A673 (cell line): ENCODE measurements at regions not wholly inside any gene's neighbourhood (a gene's known extent, or its start where the extent isn't known, plus 50 kb on each side); places are given as distances from the start of the nearest gene placed in this dataset.

Source experiments
- EZH2 ChIP-seq: fragments of 200-600 bp; sonication (generic); IDR thresholded peaks from 2 replicates; pipeline ENCODE4 v1.6.1; 2017; ENCODE audit warnings: borderline replicate concordance, low read depth, mild to moderate bottlenecking, mixed read lengths, antibody characterized with exemption, low read length; ENCODE audit not compliant: poor library complexity, severe bottlenecking
- TF ChIP-seq, protein P1 (sequence below): fragments of 300-800, 200-600 bp; sonication (generic); conservative IDR thresholded peaks from 2 replicates; pipeline ENCODE4 v1.5.1; 2017; ENCODE audit warnings: low read depth, mild to moderate bottlenecking, antibody characterized with exemption, low read length, moderate library complexity, mixed read lengths

- TF ChIP-seq, protein P1, sequence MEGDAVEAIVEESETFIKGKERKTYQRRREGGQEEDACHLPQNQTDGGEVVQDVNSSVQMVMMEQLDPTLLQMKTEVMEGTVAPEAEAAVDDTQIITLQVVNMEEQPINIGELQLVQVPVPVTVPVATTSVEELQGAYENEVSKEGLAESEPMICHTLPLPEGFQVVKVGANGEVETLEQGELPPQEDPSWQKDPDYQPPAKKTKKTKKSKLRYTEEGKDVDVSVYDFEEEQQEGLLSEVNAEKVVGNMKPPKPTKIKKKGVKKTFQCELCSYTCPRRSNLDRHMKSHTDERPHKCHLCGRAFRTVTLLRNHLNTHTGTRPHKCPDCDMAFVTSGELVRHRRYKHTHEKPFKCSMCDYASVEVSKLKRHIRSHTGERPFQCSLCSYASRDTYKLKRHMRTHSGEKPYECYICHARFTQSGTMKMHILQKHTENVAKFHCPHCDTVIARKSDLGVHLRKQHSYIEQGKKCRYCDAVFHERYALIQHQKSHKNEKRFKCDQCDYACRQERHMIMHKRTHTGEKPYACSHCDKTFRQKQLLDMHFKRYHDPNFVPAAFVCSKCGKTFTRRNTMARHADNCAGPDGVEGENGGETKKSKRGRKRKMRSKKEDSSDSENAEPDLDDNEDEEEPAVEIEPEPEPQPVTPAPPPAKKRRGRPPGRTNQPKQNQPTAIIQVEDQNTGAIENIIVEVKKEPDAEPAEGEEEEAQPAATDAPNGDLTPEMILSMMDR = peak; percentile 58
- TF ChIP-seq EZH2 = no peak
These were observed 498.0 kb downstream of the PRDM9 start for GRCh38 chr5:24005384-24005783.
